HG02852 (cell line): ENCODE measurements at regions not wholly inside any gene's neighbourhood (a gene's known extent, or its start where the extent isn't known, plus 50 kb on each side); places are given as distances from the start of the nearest gene placed in this dataset.

Experiments used
- ATAC-seq: cut with Tn5 transposase; IDR thresholded peaks from one replicate; pipeline ENCODE4 v1.9.1; 2021; ENCODE audit warnings: mild to moderate bottlenecking, moderate library complexity; ENCODE audit not compliant: unreplicated experiment

DNA sequence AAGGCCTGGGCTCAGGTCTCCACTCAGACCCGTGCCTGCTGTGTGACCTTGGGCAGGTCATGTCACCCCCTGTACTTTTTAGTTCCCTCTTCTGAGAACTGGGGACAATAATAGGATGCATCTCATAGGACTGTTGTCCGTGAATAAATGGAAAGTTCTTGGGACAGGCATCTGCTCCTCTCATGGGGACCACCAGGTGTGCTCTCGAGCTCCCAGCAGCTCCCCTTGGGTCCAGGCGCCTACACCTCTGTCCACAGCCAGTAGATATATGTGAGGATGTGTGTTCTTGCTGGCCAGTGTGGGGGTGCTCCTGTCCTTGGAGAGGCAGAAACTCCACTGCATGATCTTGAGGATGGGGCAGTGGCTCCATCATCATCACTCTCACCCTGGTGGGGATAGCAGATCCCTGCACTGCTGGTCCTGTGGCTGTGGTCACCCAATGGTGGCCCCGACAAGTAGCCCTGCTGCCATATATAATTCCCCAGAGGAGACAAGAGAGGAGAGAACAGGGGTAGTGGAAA lies 257.6 kb upstream of the TLE3 start:
- no peak for ATAC-seq

DNA sequence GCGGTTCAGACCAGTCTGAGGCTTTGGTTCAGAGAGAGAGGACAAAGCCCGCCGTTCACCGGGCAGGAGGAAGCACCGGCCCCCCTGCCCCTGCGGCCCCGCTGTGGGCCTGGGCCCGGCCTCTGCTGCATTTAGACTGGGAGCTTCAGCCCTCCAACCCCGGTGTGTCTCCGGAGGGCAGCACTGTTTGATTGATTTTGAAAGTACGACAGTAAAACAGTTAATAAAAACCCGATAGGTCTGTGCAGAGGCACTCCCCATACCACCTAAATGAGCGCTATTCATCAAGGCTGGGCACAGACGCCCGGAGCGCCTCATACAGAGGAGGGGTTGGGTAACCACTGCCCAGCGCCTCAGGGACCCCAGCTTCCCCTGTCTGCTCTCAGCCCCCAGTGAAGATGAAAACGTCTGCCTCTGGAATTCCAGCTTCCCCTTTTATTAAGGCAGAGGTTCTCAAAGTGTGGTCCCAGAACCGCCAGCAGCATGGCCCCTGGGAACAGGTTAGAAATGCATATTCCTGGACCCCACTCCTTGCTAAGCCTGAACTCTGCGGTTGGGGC lies 256.7 kb upstream of the TLE3 start:
- ATAC-seq: no peak

DNA sequence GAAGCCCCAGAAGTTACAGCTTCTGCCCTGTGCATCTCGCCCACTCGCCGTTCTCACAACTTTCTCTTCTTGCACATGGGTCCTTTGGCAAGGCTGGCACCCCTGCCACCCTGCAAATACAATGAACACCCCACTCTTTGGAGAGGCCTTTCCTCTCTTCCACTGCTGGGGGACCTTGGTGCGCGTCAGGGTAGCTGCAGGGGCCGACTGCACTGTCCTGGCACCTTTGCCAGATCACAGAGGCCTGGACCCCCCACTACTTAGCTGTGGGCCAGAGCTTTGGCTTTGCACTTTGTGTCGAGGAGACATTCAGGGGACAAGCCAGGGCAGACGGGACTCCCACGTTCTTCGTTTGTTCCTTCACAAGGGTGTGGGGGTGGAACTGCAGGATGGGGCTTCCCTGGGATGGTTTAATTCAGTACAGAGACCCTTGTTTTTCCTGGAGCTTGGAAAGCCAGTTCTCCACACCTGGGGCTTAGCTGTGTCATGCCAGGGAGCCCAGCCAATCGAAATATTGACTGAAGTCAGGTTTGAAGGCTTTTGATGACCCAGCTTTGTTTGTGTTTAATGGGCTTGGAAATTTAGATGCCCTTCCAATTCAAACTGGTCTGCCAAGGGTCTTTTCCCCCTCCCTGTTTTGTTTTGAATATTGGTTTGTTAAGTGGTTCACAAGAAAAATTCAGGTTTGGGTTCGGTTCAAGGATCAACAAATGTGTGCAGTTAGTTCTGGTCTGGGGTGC lies 256.1 kb upstream of the TLE3 start:
- ATAC-seq: no peak

DNA sequence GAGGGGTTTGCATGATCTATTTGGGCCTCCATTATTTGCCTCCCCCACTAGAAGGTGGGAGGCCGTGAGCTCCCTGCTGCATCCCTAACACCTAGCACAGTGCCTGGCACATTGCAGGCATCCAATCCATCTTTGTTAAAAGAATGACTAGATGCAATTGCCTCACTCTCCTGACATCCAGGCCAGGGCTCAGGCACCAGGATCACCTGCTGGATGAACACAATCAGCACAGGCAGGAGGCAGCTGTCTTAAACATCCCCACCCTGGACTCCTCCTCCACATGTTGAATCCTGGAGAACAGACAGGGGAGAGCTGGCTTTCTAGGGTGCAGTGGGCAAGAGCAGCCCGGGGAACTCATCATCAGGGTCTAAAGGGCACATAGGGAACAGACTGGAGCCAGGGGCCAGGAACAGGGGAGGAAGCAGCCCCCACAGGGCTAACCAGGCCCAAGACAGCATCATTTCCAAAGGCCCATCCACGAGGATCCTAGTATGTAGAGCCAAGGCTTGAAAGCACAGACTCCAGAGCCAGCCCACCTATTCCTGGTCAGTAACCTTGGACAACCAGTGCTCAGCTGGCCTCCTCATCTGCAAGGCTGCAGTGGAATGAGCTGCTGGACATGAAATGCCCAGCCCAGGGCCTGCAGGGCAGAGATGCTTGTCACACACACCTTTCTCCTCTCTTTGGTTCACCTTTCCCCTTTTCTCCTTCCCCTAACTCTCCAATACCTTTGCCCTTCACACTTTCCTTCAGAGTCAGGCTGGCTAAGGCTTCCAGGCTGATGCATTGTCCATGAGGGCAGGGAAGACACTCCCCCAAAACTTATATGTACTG lies 254.4 kb upstream of the TLE3 start:
- ATAC-seq: no peak

DNA sequence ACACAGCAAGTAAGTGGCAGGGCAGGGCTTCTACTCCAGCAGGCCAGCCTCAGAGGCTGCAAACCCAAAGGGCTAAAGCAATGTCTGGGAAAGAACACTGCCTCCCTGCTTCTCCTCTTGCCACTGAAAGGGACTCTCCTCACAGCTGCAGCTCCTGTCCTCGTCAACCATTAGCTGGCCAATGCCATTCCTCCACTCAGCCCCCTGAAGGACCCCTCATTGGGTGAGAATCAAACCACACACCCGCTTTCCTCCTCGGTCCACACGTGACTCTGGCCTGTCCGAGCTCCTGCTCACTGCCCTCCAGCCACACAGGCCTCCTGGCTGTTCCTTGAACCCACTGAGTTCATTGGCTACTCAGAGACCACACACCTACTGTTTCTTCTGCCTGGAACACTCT lies 253.7 kb upstream of the TLE3 start:
- no peak for ATAC-seq

DNA sequence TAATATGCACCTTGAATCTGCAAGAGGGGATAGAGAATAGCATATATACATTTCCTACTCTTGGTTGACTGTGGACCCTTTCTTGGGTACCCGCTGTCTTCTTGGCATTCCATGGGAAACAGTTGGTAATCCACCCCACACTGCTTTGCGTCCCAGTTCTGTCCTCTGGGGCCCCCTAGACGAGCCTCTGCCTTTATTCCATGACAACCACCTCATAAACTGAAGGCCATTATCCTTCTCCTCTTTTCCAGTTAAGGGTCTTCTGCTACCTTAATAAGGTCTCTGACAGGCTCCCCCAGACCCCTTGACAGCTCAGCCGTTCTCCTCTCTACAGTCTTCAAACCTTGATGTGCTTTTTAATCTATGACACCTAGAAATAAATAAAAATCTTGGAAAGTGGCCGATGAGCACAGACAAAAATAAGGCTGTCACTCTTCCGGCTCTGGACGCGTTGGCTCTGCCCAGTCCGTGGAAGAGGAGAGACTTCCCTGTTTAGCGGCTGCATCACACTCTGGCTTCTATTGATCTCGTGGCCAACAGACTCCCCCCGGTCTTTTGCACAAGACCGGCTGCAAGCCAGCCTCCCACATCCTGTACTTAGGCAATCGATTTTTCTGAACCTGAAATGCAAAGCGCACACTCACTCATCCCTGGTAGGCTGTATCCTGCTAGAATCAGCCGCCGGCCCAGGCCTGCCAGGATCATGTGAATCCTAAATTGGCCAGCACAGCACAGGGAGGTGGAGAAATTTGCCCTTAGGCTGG lies 251.0 kb upstream of the TLE3 start:
- ATAC-seq: no peak

DNA sequence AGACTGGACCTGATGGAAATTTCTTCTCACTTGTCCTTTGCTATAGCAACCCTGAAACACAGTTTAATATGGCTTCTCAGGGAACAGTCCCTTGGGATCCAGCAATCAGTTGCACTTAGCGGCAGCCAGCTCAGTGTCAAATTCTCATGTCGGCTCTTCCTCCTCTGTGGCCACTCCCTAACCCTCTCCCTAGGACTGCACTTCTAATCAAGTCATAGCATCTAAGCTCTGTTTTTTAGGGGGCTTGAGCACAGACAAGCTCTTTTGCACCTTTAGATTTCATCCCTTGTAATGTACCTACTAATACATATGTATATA lies 250.5 kb upstream of the TLE3 start:
- ATAC-seq: no peak

DNA sequence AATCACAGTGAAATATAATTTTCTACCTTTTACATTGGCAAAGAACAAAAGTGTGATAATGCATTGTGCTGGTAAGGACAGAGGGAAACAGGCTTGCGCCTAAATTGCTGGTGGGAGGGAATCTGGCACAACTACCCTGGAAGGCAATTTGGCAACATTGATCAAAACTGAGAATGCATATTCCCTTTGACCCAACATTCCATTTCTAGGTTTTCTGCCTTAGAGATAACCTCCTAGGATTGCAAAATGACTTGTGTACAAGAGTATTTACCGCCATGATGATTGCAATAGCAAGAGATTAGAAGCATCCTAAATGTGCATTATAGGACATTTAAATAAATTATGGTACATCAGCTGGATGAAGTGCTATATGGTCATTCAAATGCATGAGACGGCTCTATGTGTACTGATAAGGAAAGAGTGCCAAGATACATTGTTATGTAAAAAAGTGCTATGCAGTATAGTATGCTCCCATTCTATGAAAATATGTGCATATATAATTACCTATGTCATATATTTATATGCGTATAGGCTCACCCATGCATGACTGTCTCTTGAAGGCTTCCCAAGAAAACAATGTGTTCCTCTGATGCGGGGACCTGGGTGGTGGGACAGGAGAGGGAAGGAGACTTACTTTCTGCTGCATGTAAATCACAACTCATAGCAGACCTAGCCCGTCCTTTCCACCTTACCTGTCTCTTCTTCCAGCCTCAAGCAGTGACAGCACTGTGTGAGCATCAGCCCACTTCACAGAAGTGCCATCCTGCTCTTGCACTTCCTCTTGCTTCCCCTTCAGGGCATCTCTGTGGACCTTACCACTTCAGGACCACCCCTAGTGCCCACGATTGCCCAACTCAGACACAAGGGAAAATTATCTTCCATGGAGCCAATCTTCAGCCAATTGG lies 249.9 kb upstream of the TLE3 start:
- no peak for ATAC-seq

DNA sequence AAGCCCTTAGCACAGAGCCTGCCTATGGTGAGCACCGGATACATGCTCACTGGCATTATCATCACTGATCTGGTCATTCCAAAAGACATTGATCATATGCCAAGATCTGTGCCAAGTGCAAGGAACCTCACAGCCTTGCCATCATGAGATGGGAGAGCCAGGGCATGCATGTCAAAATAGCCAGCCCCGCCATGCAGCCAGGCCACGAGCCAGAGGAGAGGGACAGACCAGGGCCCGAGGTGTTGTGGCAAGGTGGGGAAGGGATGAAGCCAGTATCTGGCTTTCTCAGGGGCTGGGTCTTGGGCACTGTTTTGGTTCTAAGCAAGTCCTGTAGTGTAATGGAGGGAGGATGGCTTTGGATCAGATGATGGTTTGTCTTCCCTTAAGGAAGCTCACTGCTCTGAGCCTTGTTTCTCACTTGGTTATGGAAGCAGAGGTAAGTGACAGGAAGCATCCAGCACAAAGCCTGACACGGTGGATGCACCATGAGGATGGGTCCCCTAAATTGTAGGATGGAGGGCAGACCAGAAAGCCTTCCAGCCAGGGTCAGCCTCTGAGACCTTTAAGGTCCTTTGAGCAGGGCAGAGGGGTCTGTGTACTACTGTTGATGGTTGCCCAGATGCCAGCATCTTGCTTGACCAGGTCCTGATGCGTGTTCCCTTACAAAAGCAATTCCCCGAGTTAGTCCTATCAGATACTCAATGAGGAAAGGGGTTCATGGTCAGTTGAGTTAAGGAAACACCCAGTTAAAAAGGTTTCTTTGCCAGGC lies 247.7 kb upstream of the TLE3 start:
- no peak for ATAC-seq

DNA sequence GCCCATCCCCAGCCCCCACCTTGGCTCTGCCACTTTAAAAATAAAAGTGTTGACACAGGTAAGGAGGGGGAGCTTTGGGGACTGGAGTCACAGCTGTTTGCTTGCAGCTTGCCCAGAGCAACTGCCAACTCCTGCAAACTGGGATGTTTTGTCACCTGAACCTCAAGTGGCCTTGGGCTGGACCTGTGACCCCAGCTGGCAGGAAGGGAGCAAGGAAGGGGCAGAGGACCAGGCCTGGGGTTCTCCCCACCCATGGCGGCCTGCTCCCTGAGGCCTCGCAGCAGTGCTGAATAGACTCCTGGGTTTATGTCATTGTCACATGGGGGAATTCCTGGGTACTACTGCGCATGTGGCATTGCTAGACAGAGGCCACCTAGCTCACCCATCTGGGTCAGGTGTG lies 246.9 kb upstream of the TLE3 start:
- no peak for ATAC-seq

DNA sequence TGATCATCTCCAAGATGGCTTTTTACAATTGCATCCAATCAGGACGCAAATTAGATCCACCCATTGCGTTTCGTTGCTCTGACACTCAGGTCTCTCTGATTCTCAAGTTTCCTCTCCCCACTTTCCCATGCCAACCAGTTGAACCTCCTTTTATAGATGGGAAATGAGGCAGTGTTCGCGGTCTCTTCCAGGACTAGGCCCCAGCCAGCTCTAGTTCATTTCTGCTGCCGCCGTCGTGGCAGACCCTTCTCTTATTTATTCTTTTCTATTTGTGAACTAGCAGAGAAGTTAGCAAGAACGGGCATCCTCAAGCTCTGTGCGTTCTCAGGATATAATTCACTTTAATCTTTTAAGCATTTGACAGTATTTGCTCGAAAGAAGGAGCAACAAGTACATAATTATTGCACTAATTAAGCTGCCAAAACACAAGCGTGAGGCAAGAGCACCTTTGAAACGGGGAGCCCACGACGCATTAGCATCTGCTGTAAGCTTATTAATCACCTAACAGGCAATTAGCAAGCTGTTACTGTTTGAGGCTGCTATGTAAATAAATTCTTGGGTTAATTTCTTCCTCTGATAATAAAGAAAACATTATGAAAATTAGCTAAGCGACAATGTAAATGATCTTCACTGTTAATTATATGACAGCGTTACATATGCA lies 246.4 kb upstream of the TLE3 start:
- no peak for ATAC-seq

DNA sequence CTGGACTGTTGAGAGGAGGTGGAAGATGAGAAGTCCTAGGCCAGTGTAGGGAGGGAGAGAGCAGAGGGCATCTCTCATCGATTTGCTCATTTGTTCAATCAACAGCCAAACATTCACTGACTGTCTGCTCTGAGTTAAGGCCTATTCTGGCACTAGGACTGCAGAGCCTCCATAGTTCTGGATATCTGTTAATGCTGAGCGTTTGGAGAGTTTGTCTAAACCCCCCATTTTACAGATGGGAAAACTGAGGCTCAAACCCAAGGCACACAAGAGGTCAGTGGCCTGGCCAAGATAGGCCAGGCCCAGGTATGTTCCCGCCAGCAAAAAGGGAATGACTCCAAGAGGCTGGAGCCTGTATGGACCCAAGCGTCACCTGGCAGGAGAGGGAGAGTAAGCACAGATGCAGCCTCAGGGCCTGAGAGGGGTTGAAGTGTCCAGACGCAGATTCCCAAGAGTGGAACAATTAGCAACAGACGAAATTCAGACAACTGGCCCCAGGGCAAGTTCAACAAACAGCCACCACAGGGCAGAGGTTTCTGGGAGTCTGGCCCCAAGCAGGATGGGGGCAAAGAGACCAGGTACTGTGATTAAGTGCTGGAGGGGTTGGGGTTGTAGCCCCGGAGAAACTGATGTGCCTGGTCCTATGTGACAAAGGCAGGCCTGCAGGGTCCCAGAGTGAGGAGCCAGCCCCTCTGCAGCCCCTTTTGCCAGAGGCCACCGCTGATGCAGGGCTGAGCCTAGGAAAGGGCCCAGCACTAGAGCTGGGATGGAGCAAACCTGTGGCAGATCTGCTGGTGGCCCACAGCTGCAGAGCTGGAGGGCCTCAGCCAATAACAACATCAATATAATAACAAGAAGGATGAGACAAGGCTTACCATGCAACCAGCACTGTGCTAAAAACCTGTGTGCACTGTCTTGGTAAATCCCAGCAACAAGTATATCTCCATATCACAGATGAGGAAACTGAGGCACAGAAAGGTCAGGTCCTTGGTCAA lies 245.1 kb upstream of the TLE3 start:
- ATAC-seq: no peak

DNA sequence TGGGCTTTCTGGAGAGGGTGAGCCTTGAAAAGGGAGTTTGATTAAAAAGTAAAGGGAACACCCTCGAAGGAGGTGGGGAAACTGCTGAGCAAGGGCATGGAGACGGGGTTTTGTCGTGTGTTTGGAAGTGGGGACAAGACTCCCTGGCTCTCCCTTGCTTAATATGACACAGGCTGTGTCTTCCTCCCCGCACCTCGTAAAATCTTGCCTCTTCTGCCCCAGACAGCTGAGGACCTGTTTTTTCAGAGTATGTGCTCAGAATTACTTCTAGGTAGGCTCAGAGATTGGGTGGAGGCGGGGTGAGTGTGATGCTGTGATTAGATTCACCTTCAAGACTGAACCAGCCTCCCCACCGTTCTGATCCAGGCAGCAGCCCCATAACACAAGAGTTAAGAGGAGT lies 244.4 kb upstream of the TLE3 start:
- no peak for ATAC-seq

DNA sequence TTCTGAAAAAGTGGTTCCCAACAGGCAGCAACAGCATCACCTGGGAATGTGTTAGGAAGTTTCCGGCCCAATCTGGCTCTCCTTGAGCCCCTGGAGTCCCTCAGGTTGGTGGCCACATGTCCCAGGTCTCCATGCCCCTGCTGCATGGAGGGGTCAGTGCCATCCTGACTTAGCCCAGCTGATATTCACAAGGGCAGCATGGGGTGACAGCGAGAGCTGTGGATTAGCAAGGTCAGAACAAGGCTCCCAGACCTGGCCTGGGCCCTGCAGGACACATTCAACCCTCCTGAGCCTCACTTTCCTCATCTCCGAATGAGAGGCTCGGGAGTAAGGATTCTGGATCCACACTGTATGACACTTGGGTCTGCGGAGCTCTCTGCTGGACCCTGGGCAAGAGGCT lies 243.8 kb upstream of the TLE3 start:
- ATAC-seq: no peak

DNA sequence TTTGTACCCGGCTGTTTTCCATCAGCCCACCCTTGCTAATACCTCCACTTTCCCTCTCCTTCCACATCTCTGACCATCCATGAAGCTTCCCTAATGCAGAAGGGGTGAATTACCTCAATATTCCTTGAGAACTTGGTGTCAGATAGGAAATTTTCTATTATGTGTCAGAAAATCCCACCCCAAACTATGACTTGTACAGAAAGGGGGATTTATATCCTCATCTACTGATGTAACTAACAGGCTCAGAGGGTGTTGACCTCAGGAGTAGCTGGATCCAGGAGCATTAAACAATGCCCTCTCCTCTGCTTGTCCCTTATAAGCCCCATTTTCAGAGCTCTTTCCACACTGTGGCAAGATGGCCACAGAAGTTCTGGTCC lies 242.8 kb upstream of the TLE3 start:
- no peak for ATAC-seq

DNA sequence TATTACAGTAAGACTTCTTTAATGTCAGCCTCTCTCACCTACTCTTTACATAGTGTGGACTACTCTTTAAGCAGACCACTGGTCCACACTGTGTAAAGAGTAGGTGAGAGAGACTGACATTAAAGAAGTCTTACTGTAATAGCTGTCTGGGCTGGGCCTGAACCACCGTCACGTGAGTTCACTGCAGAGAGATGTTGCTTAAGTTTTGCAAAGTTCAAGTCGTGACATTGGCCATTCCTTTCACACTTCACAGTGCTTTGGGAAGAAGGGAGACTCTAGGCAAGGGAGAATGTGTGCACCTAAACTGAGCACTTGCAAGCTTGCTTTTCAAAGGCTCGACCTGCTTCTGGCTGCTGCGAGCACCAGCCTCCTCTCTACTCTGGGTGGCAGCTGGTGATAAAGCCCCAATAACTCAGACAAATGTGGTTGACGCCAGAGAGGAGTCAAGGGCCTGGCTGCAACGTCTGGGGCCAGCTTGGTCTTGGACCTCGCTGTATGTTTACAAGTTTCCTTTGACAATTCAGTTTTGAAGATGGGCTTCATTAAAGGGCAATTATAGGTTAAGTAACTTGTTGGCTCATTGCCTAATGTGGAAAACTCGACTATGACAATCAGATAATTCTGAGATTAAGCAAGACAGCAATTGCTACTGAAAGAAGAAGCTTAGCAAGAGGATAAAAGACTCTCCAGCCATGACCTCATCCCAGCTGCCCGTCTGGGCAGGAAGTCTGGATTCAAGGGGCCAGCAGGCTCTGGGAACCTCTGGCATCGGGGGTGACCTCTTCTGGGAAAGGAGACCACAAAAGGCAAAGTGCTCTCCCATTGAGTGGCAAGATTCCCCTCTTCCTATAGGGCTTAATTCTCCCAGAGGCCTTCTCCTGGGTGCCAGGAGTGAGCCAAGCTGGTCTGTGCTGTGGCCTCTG lies 242.1 kb upstream of the TLE3 start:
- ATAC-seq: no peak
